B cell (primary cell): ENCODE measurements at regions not wholly inside any gene's neighbourhood (a gene's known extent, or its start where the extent isn't known, plus 50 kb on each side); places are given as distances from the start of the nearest gene placed in this dataset.

Experiments
- EZH2 ChIP-seq: IDR thresholded peaks from 2 replicates; pipeline ENCODE4 v1.6.1; 2012; ENCODE audit warnings: borderline replicate concordance, low read depth, mild to moderate bottlenecking, moderate library complexity, low read length; ENCODE audit not compliant: insufficient read depth, poor library complexity, severe bottlenecking
- TF ChIP-seq, protein P1 (sequence below): fragments of 200-600 bp; IDR thresholded peaks from one replicate; pipeline ENCODE4 v1.8.0; 2022; ENCODE audit warnings: antibody characterized with exemption, mild to moderate bottlenecking

DNA sequence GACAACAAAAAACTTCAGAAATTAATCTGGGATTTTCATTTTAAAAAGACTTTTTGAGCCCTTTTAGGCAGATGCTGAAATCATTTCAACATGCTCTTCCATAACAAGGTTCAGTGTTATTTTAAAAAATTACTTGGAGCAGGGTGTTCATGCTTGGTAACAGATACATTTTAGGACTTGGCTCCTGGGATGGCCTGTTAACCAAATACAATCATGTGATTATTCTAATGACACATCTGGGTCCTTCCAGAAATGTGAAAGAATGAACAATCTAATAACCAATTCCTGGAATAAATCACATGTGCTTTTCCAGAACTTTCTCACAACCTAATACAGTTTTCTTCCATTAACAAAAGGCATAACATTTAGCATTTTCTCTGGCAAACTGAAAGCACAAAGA lies 379.8 kb upstream of the RUNX1 start:
- TF ChIP-seq, protein P1, sequence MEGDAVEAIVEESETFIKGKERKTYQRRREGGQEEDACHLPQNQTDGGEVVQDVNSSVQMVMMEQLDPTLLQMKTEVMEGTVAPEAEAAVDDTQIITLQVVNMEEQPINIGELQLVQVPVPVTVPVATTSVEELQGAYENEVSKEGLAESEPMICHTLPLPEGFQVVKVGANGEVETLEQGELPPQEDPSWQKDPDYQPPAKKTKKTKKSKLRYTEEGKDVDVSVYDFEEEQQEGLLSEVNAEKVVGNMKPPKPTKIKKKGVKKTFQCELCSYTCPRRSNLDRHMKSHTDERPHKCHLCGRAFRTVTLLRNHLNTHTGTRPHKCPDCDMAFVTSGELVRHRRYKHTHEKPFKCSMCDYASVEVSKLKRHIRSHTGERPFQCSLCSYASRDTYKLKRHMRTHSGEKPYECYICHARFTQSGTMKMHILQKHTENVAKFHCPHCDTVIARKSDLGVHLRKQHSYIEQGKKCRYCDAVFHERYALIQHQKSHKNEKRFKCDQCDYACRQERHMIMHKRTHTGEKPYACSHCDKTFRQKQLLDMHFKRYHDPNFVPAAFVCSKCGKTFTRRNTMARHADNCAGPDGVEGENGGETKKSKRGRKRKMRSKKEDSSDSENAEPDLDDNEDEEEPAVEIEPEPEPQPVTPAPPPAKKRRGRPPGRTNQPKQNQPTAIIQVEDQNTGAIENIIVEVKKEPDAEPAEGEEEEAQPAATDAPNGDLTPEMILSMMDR, result no peak
- no peak for TF ChIP-seq EZH2
